Kidney capillary endothelial cell (primary cell): ENCODE measurements at regions not wholly inside any gene's neighbourhood (a gene's known extent, or its start where the extent isn't known, plus 50 kb on each side); places are given as distances from the start of the nearest gene placed in this dataset.
"Not testable (repeated sequence)": the region's sequence is repeated elsewhere in the genome, so short reads cannot be mapped to it uniquely, and the experiment has no call there.

Experiments
- DNase-seq: peaks from one replicate; pipeline ENCODE4 v3.0.0-alpha.2; 2018; ENCODE audit warnings: low spot score

- DNase-seq: no peak
Observed at GRCh38 chr13:46498650-46499049, 54.3 kb upstream of the LRCH1 start.

GRCh38 chr13:46496086-46496485 is 56.9 kb upstream of the LRCH1 start:
- no peak for DNase-seq

- DNase-seq: no peak
Observed at GRCh38 chr13:46495651-46496050, 57.3 kb upstream of the LRCH1 start.

GRCh38 chr13:46495066-46495465 is 57.9 kb upstream of the LRCH1 start:
- no peak for DNase-seq

GRCh38 chr13:46492946-46493345 is 60.0 kb upstream of the LRCH1 start:
- DNase-seq: peak; percentile 70

GRCh38 chr13:46491641-46492040 is 61.3 kb upstream of the LRCH1 start:
- DNase-seq: no peak

- not testable (repeated sequence) for DNase-seq
Observed at GRCh38 chr13:46490713-46491112, 62.3 kb upstream of the LRCH1 start.

- no peak for DNase-seq
Observed at GRCh38 chr13:46490129-46490528, 62.8 kb upstream of the LRCH1 start.

GRCh38 chr13:46489586-46490023 is 63.4 kb upstream of the LRCH1 start:
- DNase-seq: no peak

- no peak for DNase-seq
Observed at GRCh38 chr13:46487748-46488147, 65.2 kb upstream of the LRCH1 start.

- no peak for DNase-seq
Observed at GRCh38 chr13:46486270-46486669, 66.7 kb upstream of the LRCH1 start.

GRCh38 chr13:46484561-46484960 is 68.4 kb upstream of the LRCH1 start:
- no peak for DNase-seq

GRCh38 chr13:46481166-46481565 is 71.8 kb upstream of the LRCH1 start:
- DNase-seq: no peak

- no peak for DNase-seq
Observed at GRCh38 chr13:46480131-46480530, 72.8 kb upstream of the LRCH1 start.

- no peak for DNase-seq
Observed at GRCh38 chr13:46479691-46480090, 73.3 kb upstream of the LRCH1 start.

GRCh38 chr13:46479283-46479682 is 73.7 kb upstream of the LRCH1 start:
- no peak for DNase-seq

- DNase-seq: no peak
Observed at GRCh38 chr13:46478651-46479050, 74.3 kb upstream of the LRCH1 start.

GRCh38 chr13:46476174-46476573 is 76.8 kb upstream of the LRCH1 start:
- DNase-seq: no peak

- DNase-seq: no peak
Observed at GRCh38 chr13:46475541-46475991, 77.4 kb upstream of the LRCH1 start.

GRCh38 chr13:46473806-46474205 is 79.2 kb upstream of the LRCH1 start:
- DNase-seq: no peak

- DNase-seq: no peak
Observed at GRCh38 chr13:46472384-46472783, 80.6 kb upstream of the LRCH1 start.

GRCh38 chr13:46469699-46470098 is 82.6 kb upstream of the RUBCNL start:
- not testable (repeated sequence) for DNase-seq

- DNase-seq: no peak
Observed at GRCh38 chr13:46468570-46469463, 81.8 kb upstream of the RUBCNL start.

GRCh38 chr13:46467694-46468093 is 80.6 kb upstream of the RUBCNL start:
- DNase-seq: not testable (repeated sequence)
